NCI-H446 (cell line): ENCODE measurements at regions not wholly inside any gene's neighbourhood (a gene's known extent, or its start where the extent isn't known, plus 50 kb on each side); places are given as distances from the start of the nearest gene placed in this dataset.
"Not testable (repeated sequence)": the region's sequence is repeated elsewhere in the genome, so short reads cannot be mapped to it uniquely, and the experiment has no call there.

ENCODE experiments used
- DNase-seq, 2 experiments: peaks; one replicate each; lab custom pipeline; 2025; lab: John Stamatoyannopoulos, UW

GRCh38 chr2:52292801-52293200 lies 1260.9 kb upstream of the NRXN1 start:
- DNase-seq = no peak

GRCh38 chr2:52289741-52290140 lies 1257.8 kb upstream of the NRXN1 start:
- no peak for DNase-seq

GRCh38 chr2:52288596-52288995 lies 1256.7 kb upstream of the NRXN1 start:
- DNase-seq = no peak

- no peak for DNase-seq
Observed at GRCh38 chr2:52269696-52270485, 1238.0 kb upstream of the NRXN1 start.

- DNase-seq = no peak
Observed at GRCh38 chr2:52264911-52265310, 1233.0 kb upstream of the NRXN1 start.

GRCh38 chr2:52264488-52264887 lies 1232.6 kb upstream of the NRXN1 start:
- DNase-seq = no peak

GRCh38 chr2:52260904-52261303 lies 1229.0 kb upstream of the NRXN1 start:
- DNase-seq = peak; percentile 1 to 5

- DNase-seq = not testable (repeated sequence)
Observed at GRCh38 chr2:52258967-52259366, 1227.0 kb upstream of the NRXN1 start.

- DNase-seq = no peak
Observed at GRCh38 chr2:52258038-52258437, 1226.1 kb upstream of the NRXN1 start.

- no peak for DNase-seq
Observed at GRCh38 chr2:52253416-52253980, 1221.6 kb upstream of the NRXN1 start.

- no peak for DNase-seq
Observed at GRCh38 chr2:52238782-52239181, 1206.8 kb upstream of the NRXN1 start.

- DNase-seq = no peak
Observed at GRCh38 chr2:52222128-52222527, 1190.2 kb upstream of the NRXN1 start.

GRCh38 chr2:52220393-52220792 lies 1188.5 kb upstream of the NRXN1 start:
- peak; percentile 19 to 75 for DNase-seq

GRCh38 chr2:52210611-52211010 lies 1178.7 kb upstream of the NRXN1 start:
- DNase-seq = no peak

GRCh38 chr2:52210161-52210560 lies 1178.2 kb upstream of the NRXN1 start:
- no peak for DNase-seq

GRCh38 chr2:52194342-52194741 lies 1162.4 kb upstream of the NRXN1 start:
- DNase-seq = no peak

- no peak for DNase-seq
Observed at GRCh38 chr2:52193804-52194203, 1161.9 kb upstream of the NRXN1 start.

- no peak for DNase-seq
Observed at GRCh38 chr2:52192656-52193055, 1160.7 kb upstream of the NRXN1 start.

- no peak for DNase-seq
Observed at GRCh38 chr2:52181080-52181479, 1149.1 kb upstream of the NRXN1 start.

GRCh38 chr2:52178845-52179244 lies 1146.9 kb upstream of the NRXN1 start:
- no peak for DNase-seq

GRCh38 chr2:52145005-52145404 lies 1113.1 kb upstream of the NRXN1 start:
- no peak for DNase-seq

- no peak for DNase-seq
Observed at GRCh38 chr2:52144590-52144989, 1112.7 kb upstream of the NRXN1 start.

- DNase-seq = no peak
Observed at GRCh38 chr2:52141076-52141475, 1109.1 kb upstream of the NRXN1 start.

- DNase-seq = no peak
Observed at GRCh38 chr2:52139241-52139640, 1107.3 kb upstream of the NRXN1 start.
